GM12878 (cell line): ENCODE measurements at regions not wholly inside any gene's neighbourhood (a gene's known extent, or its start where the extent isn't known, plus 50 kb on each side); places are given as distances from the start of the nearest gene placed in this dataset.
A peak's percentile ranks its signal among the peaks of the same experiment; 100 is the strongest.

Source experiments
- CBX5 ChIP-seq: sonication (generic); IDR thresholded peaks from 2 replicates; pipeline ENCODE4 v1.6.1; 2016; ENCODE audit warnings: low read depth, moderate library complexity, mild to moderate bottlenecking, inconsistent platforms
- CEBPB ChIP-seq, 2 experiments: fragments of 150-350 bp in 1 of 2; IDR thresholded peaks; 2 replicates each; pipeline ENCODE4 v1.6.1; 2012 to 2014; ENCODE audit warnings: low read depth in 2 of 2, low read length in 2 of 2, borderline replicate concordance in 1 of 2, inconsistent platforms in 1 of 2
- CHD2 ChIP-seq: IDR thresholded peaks from 2 replicates; pipeline ENCODE4 v1.6.1; 2011; ENCODE audit warnings: low read depth, low read length, improper control_type of control experiment, borderline replicate concordance
- CTCF ChIP-seq, 3 experiments: IDR thresholded peaks in 2 of 3; conservative IDR thresholded peaks in 1 of 3; 2 replicates each; pipeline ENCODE4 v1.5.1; 2011; ENCODE audit warnings: low read depth in 3 of 3, low read length in 3 of 3, mild to moderate bottlenecking in 3 of 3, control low read depth in 2 of 3, moderate library complexity in 2 of 3, inconsistent platforms in 1 of 3, mixed read lengths in 1 of 3; ENCODE audit not compliant: control insufficient read depth in 2 of 3, insufficient read depth in 1 of 3; ENCODE audit errors: extremely low read depth in 1 of 3
- DPF2 ChIP-seq: fragments of 450-650 bp; IDR thresholded peaks from 2 replicates; pipeline ENCODE4 v1.6.1; 2017; ENCODE audit warnings: mild to moderate bottlenecking
- E2F4 ChIP-seq: IDR thresholded peaks from 2 replicates; pipeline ENCODE4 v1.6.1; 2012; ENCODE audit warnings: low read depth, low read length, improper control_type of control experiment
- HCFC1 ChIP-seq: fragments of 150-350 bp; IDR thresholded peaks from 2 replicates; pipeline ENCODE4 v1.6.1; 2014; ENCODE audit warnings: low read length
- HDGF ChIP-seq: fragments of 450-650 bp; IDR thresholded peaks from 2 replicates; pipeline ENCODE4 v1.6.1; 2016; ENCODE audit warnings: antibody characterized with exemption
- IRF5 ChIP-seq: fragments of 450-650 bp; IDR thresholded peaks from 2 replicates; pipeline ENCODE4 v1.6.1; 2017; ENCODE audit warnings: borderline replicate concordance
- KLF5 ChIP-seq: fragments of 450-650 bp; IDR thresholded peaks from 2 replicates; pipeline ENCODE4 v1.6.1; 2014; ENCODE audit warnings: mild to moderate bottlenecking; ENCODE audit not compliant: partially characterized antibody
- LARP7 ChIP-seq: fragments of 450-650 bp; IDR thresholded peaks from 2 replicates; pipeline ENCODE4 v1.6.1; 2017; ENCODE audit warnings: mild to moderate bottlenecking
- NKRF ChIP-seq: fragments of 450-650 bp; conservative IDR thresholded peaks from 2 replicates; pipeline ENCODE4 v1.6.1; 2017; ENCODE audit warnings: mild to moderate bottlenecking, moderate library complexity
- PBX3 ChIP-seq: IDR thresholded peaks from 2 replicates; pipeline ENCODE4 v1.6.1; 2011; ENCODE audit warnings: mild to moderate bottlenecking, low read depth, low read length, moderate library complexity; ENCODE audit not compliant: insufficient replicate concordance
- RB1 ChIP-seq: fragments of 450-650 bp; formaldehyde crosslinking; IDR thresholded peaks from 2 replicates; pipeline ENCODE4 v1.6.1; 2017; ENCODE audit warnings: mild to moderate bottlenecking, borderline replicate concordance
- RUNX3 ChIP-seq: IDR thresholded peaks from 2 replicates; pipeline ENCODE4 v1.6.1; 2012; ENCODE audit warnings: low read length, inconsistent platforms
- SREBF1 ChIP-seq: IDR thresholded peaks from 2 replicates; pipeline ENCODE4 v1.6.1; 2012; ENCODE audit warnings: mild to moderate bottlenecking, low read length
- SUPT20H ChIP-seq: IDR thresholded peaks from 2 replicates; pipeline ENCODE4 v1.6.1; 2011; ENCODE audit warnings: low read depth, mild to moderate bottlenecking, low read length, moderate library complexity, borderline replicate concordance; ENCODE audit not compliant: control insufficient read depth
- TF ChIP-seq, protein P1 (sequence below): IDR thresholded peaks from 2 replicates; pipeline ENCODE4 v1.6.1; 2012; ENCODE audit warnings: improper control_type of control experiment, low read depth, low read length; ENCODE audit not compliant: insufficient replicate concordance

DNA sequence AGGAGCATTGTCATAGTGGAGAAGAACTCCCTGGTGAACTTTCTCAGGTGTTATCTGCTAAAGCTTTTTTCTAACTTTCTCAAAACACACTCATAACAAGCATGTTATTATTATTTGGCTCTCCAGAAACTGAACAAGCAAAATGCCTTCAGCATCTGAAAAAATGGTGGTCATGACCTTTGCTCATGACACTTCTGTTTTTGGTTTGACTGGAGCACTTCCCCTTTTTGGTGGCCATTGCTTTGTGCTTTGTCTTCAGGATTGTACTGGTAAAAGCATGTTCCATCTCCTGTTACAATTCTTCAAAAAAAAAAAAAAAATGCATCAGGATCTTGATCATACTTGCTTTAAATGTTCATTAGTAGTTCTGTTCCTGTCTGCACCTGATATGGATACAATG is 1241.6 kb upstream of the USP15 start (continued):
- TF ChIP-seq CTCF (IDR thresholded peaks at IDR 0.05 in 2 of 3, conservative IDR thresholded peaks at IDR 0.05 in 1 of 3; ENCODE audit: control insufficient read depth in 2 of 3, extremely low read depth in 1 of 3, insufficient read depth in 1 of 3, low read depth in 3 of 3, low read length in 3 of 3) = no peak
- TF ChIP-seq LARP7 = no peak
- TF ChIP-seq CHD2 = no peak
- TF ChIP-seq DPF2 = peak; percentile 71
- no peak for TF ChIP-seq CBX5
- TF ChIP-seq HDGF = no peak
- no peak for TF ChIP-seq PBX3
- no peak for TF ChIP-seq SUPT20H
- no peak for TF ChIP-seq NKRF
- no peak for TF ChIP-seq KLF5
- no peak for TF ChIP-seq RB1
- TF ChIP-seq, protein P1, sequence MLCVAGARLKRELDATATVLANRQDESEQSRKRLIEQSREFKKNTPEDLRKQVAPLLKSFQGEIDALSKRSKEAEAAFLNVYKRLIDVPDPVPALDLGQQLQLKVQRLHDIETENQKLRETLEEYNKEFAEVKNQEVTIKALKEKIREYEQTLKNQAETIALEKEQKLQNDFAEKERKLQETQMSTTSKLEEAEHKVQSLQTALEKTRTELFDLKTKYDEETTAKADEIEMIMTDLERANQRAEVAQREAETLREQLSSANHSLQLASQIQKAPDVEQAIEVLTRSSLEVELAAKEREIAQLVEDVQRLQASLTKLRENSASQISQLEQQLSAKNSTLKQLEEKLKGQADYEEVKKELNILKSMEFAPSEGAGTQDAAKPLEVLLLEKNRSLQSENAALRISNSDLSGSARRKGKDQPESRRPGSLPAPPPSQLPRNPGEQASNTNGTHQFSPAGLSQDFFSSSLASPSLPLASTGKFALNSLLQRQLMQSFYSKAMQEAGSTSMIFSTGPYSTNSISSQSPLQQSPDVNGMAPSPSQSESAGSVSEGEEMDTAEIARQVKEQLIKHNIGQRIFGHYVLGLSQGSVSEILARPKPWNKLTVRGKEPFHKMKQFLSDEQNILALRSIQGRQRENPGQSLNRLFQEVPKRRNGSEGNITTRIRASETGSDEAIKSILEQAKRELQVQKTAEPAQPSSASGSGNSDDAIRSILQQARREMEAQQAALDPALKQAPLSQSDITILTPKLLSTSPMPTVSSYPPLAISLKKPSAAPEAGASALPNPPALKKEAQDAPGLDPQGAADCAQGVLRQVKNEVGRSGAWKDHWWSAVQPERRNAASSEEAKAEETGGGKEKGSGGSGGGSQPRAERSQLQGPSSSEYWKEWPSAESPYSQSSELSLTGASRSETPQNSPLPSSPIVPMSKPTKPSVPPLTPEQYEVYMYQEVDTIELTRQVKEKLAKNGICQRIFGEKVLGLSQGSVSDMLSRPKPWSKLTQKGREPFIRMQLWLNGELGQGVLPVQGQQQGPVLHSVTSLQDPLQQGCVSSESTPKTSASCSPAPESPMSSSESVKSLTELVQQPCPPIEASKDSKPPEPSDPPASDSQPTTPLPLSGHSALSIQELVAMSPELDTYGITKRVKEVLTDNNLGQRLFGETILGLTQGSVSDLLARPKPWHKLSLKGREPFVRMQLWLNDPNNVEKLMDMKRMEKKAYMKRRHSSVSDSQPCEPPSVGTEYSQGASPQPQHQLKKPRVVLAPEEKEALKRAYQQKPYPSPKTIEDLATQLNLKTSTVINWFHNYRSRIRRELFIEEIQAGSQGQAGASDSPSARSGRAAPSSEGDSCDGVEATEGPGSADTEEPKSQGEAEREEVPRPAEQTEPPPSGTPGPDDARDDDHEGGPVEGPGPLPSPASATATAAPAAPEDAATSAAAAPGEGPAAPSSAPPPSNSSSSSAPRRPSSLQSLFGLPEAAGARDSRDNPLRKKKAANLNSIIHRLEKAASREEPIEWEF = no peak
- no peak for TF ChIP-seq CEBPB (IDR thresholded peaks at IDR 0.05; ENCODE audit: borderline replicate concordance in 1 of 2, low read depth in 2 of 2, low read length in 2 of 2)
- TF ChIP-seq HCFC1 = no peak
- peak; percentile 48; the same call in 1 of the 2 replicates for TF ChIP-seq RUNX3
- TF ChIP-seq SREBF1 = no peak
- TF ChIP-seq IRF5 = no peak
- TF ChIP-seq E2F4 = no peak
